ENCODE measurements at regions not wholly inside any gene's neighbourhood (a gene's known extent, or its start where the extent isn't known, plus 50 kb on each side); places are given as distances from the start of the nearest gene placed in this dataset.
"Not testable (repeated sequence)": the region's sequence is repeated elsewhere in the genome, so short reads cannot be mapped to it uniquely, and the experiment has no call there.

DNA sequence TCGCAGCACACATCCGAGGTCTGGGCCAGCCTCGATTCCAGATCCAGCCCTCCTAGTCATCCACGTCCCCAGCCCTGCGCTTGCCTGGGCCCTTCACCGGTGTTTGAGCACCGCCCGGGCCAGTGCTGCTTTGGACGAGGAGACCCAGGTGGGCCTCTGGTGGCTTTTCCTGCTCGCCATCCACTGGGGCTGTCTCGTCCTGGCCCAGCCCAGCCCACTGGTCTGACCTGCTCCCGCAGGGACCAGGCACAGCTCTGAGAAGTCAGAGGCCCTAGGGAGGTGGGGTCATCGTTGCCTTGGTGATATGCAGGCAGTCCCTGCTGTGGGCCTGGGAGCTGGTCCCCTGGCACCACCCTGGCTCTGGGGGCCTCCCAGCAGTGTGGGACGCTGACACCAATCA, 200.8 kb downstream of the USP22 start:
- not testable (repeated sequence) for TF ChIP-seq EZH2 (IDR thresholded peaks at IDR 0.05); POLR2AphosphoS5 (IDR thresholded peaks at IDR 0.05; ENCODE audit: borderline replicate concordance, low read depth, low read length)

Measured in SK-N-MC (cell line).